Suppressor macrophage treated with lipopolysaccharide for 4 hours (primary cell): ENCODE measurements at regions not wholly inside any gene's neighbourhood (a gene's known extent, or its start where the extent isn't known, plus 50 kb on each side); places are given as distances from the start of the nearest gene placed in this dataset.

Source experiments
- DNase-seq: peaks from one replicate; pipeline ENCODE4 v3.0.0-alpha.2; 2020

- DNase-seq: peak; percentile 60
These were observed 325.8 kb upstream of the MGMT start for GRCh38 chr10:129140921-129141885.

DNA sequence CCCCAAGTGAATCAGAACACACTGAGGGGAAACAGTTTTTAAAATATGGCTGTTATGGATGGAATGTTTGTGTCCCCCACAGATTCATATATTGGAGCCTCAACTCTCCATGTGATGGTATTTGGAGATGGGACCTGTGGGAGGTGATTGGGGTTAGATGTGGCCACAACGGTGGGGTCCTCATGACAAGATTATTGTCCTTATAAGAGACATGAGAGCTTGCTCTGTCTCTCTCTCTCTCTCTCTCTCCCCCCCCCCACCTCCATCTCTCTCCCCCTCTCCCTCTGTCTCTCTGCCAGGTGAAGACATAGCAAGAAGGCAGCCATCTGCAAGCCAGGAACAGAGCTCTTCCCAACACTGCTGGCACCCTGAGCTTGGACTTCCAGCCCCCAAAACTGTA, 315.8 kb upstream of the MGMT start:
- no peak for DNase-seq

DNA sequence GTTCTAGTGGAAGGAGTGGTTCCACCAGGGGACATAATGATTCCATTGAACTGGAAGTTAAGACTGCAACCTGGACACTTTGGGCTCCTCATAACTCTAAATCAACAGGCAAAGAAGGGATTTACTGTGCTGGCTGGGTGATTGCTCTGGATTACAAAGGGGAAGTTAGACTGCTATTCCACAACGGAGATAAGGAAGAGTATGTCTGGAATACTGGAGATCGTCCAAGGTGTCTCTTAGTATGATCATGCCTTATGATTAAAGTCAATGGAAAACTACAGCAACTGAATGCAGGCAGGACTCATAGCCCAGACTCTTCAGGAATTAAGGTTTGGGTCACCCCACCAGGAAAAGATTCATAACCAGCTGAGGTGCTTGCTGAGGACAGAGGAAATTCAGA, 310.6 kb upstream of the MGMT start:
- DNase-seq: no peak

GRCh38 chr10:129157185-129157584, 309.9 kb upstream of the MGMT start:
- no peak for DNase-seq

DNA sequence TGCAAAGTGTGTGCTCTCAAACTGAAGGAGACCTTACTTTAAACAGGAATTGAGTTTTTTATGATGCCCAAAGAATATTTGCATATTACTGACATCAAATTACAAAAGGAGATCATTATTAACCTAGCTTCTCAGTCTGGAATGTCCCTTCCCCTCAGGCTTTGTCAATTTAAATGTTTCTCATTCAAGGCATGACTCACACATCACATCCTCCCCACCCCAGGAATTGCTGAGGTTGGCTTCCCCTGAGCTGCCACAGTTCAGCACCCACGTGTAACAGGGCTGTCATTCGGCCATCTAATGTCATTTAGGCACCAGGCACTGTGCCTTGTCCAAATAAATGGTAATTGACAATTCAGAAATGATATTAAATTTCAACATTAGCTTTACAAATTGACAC, 305.9 kb upstream of the MGMT start:
- DNase-seq: peak; percentile 73

DNA sequence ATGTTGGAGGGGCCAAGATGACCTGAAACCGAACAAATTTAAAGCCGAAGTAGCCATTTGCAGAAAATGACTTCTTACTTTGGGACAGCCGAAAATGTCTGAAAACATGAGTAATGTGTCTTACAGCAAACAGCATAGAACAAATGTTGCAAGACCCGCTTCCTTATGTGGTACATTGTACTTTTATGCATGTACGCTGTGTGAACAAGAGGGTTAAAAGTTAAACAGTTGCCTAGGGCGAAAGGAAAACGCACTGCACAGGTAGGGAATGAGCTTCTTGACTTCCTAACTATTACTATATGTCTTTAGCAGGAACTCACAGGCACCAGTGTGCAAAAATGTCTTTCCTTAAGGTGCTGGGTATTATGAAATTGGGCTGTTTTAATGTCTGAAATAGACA, 303.5 kb upstream of the MGMT start:
- DNase-seq: no peak

DNA sequence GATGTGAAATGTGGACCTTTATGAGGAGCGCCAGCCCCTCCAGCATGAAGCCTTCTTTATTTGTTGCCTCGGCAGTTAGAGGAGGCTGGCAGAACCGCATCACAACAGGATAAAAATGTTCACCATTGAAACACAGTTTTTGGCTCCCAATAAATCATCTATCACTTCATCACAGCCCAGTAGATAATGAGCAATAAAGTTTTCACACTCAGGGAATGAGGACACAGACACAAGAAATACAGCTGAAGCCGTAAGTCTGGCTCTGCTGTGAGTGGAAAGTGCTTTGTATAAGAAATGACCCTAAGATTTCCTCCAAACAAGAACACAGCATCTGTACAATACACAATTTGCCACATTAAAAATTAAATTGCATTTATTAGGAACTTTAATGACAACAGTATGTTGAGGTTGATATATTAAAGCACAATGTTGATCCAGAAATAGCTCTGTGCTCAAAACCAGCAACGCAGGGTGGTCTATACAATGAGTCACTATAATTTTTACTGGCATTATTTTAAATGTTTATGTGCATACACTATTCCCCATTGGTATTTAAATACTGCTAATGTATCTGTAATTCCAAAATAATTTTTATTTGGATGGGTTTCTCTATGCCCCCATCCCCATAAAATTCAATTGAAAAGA, 301.8 kb upstream of the MGMT start:
- no peak for DNase-seq

GRCh38 chr10:129165770-129166169, 301.3 kb upstream of the MGMT start:
- no peak for DNase-seq

- DNase-seq: no peak
These were observed 298.4 kb upstream of the MGMT start for GRCh38 chr10:129168660-129169059.

DNA sequence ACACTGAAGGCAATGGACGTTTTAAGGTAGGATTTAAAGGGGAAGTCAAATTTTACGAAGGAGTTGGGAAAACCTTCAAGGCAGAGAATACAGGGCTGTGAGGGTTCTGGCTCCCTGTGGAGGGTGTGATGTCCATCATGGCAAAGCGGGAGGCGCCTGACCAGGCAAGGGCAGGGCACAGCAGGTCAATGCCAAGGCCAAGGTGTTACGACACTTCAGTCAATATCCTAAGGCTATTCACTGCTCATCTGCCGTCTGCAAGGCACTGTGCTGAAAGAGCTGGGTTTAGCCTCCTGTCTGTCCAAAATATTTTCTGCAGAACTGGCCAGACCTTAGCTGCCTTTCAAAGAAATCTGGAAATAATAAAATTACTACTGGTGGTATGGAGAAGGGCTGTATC, 297.9 kb upstream of the MGMT start:
- DNase-seq: no peak

- DNase-seq: peak; percentile 7
These were observed 296.2 kb upstream of the MGMT start for GRCh38 chr10:129170812-129171211.

- DNase-seq: no peak
These were observed 295.2 kb upstream of the MGMT start for GRCh38 chr10:129171812-129172211.

- DNase-seq: no peak
These were observed 292.6 kb upstream of the MGMT start for GRCh38 chr10:129174232-129175014.

DNA sequence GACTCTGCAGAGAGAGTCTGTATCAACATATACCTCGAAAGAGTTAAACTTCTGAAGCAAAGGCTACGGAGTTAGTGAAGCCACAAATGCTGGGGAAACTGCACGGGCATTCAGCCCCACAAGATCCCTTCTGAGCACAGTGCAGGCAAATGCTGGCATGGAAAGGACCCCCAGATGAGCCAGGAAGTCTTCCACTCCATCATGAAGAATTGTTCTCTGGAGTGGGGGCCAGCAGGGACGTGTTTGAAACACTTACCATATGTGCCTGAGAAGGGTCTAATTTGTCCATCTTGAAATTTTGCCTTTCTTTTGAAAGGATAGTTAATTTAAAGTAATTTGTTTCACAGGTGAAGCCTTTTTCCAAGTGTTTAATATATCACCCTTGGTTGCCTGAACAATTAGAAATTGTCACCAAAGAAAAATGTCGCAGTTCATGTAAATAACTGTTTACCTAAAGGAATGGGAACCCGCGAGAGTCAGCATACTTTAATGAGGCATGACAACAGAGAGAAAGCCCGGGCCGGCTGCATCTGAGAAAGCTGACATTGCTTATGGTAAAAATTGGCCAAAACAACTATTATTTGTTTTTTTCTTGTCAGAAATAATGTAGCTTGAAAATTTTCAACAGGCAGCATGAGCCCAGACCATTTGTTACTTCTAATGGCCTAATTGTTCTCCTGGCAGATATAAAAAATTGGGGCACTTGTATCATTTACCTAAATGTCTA, 287.6 kb upstream of the MGMT start:
- DNase-seq: no peak

DNA sequence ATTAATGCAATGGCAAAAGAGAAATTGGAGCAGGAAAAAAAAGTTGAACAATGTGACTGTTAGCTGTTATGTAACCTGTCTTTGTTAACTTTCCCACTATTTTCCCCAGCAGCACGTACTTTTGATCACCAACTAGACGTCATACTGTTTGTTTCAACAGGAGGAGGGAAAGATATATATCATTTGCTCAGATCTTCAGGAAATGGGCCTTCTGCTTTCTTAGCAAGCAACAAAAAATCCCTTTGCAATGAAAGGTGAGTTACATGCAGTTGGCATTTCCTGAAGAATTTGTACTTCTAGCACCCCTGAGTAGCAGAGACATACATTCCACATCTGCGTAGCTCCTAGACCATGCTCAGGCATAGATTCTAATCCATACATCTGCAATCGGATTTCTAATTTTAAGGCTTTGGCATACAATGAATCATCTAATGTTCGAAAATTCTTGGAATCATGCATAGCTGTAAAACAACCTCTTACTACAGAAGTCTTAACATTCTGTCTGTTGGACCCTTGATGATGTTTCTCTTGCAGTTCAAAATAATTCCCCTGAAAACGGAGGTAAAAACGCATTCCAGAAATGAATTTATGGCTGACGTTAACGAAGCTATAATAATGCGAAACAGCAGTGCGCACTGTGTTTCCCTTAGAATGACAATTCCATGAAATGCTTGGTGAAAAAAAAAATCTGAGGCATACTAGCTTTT, 286.9 kb upstream of the MGMT start:
- DNase-seq: no peak

DNA sequence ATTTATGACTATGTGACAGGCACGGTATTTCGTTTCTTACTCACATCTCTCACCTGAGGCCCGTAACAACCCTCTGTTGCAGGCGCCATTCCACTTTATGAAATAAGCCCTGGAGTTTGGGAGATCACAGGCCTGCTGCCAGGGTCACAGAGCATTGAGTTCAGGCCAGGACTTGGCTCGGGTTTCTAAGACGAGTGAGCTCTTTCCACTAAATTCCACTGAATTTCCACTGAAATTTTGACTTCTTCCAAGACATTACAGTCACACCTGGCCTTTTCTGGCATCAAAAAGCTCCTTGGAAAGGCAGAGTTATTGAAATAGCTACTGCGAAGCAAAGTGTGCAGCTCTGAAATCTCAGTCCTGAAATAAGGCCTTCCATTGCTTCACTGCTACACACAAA, 282.8 kb upstream of the MGMT start:
- no peak for DNase-seq

DNA sequence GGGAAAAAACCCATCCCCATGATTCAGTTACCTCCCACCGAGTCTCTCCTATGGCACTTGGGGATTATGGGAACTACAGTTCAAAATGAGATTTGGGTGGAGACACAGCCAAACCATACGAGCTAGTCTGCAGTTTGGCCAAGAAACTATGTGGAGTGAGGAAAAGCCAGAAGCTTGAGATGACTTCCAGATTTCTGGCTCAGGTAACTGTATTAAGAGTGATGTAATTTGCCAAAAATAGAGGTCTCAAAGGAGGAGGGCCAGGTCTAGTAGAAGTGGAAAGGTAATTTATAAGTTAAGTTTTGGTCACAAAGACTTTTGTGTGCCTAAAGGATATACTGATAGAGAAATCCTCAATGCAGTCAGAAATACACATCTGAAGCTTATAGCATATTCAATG, 279.7 kb upstream of the MGMT start:
- no peak for DNase-seq

GRCh38 chr10:129191797-129192196, 275.2 kb upstream of the MGMT start:
- no peak for DNase-seq

- no peak for DNase-seq
These were observed 274.5 kb upstream of the MGMT start for GRCh38 chr10:129192344-129193128.

DNA sequence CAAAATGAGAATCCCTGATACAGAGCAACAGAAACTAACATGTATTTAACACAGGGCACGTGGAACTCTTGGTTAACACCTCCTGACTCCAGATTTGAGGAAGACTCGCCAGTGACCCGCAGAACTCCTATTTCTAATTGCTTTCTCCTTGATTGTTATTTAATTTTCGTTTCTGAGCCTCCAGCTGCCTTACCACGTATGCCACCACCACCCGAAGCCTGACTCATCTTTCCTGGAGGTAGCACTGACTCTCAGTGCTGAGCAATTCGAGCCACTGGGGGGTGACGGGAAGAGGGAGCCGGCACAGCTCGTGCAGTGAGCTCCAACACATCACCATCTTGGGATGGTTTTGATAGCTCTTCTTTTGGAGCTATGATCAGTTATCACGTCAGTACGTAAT, 273.9 kb upstream of the MGMT start:
- DNase-seq: peak; percentile 14

- DNase-seq: no peak
These were observed 272.7 kb upstream of the MGMT start for GRCh38 chr10:129194181-129194870.
